ENCODE measurements at regions not wholly inside any gene's neighbourhood (a gene's known extent, or its start where the extent isn't known, plus 50 kb on each side); places are given as distances from the start of the nearest gene placed in this dataset.

DNA sequence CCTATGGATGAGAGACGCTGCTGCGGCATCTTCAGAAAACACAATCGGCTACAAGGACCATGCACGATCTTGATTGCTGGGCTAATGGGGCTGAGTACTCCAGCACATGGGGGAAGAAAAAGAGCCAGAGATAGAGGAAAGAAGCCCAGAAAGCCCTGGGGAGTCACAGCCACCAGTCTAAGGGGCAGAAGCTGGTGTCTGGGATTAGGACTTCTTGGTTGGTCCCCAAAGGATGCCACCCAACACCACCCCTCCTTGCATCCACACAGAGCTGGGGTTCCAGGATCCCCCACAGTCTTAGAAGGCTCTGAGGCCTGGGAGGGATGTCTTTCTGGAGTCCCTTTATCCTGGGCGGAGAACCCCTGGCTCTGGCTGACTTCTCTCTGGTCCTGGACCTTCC lies 98.4 kb upstream of the TARDBP start:
- no peak for DNase-seq
- Histone ChIP-seq H3K36me3 (no peaks in the 10 kb centered on the region), H3K9me3 (no peaks in the 10 kb centered on the region), H3K4me1 (no peaks in the 10 kb centered on the region), H3K27me3 (no peaks in the 10 kb centered on the region), H3K27ac (no peak overlapping the region), H3K4me3 (no peak overlapping the region)
- WGBS, 2 donors = 90 to 92% methylated on average over 5 of the region's 5 CpGs
- TF ChIP-seq, protein P1, sequence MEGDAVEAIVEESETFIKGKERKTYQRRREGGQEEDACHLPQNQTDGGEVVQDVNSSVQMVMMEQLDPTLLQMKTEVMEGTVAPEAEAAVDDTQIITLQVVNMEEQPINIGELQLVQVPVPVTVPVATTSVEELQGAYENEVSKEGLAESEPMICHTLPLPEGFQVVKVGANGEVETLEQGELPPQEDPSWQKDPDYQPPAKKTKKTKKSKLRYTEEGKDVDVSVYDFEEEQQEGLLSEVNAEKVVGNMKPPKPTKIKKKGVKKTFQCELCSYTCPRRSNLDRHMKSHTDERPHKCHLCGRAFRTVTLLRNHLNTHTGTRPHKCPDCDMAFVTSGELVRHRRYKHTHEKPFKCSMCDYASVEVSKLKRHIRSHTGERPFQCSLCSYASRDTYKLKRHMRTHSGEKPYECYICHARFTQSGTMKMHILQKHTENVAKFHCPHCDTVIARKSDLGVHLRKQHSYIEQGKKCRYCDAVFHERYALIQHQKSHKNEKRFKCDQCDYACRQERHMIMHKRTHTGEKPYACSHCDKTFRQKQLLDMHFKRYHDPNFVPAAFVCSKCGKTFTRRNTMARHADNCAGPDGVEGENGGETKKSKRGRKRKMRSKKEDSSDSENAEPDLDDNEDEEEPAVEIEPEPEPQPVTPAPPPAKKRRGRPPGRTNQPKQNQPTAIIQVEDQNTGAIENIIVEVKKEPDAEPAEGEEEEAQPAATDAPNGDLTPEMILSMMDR (IDR thresholded peaks at IDR 0.05) = no peak
- ATAC-seq = no peak
- intact Hi-C loops (cut with DNase I) = no loop called here
- no peak for FAIRE-seq

DNA sequence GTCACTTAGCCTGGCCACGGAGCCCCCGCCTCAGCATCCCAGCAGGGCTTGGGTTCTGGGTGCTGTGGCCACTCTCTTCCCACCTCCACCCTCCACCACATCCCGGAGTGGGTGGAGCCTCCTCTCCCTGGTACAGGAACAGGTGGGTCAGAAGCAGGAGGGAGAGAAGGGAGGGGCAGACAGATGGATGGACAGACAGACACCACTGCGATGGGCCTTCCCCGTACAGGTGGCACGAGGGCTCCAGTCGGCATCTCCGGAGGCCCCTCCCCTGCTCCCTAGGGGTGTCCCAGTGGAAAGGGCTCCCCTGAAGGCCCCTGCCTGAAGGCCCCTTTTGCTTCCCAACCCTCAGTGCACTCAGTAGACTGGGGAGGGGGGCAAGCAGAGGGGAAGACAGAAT lies 96.9 kb upstream of the TARDBP start:
- TF ChIP-seq, protein P1 (IDR thresholded peaks at IDR 0.05) = no peak
- WGBS, 2 donors = 73 to 79% methylated on average over 8 of the region's 8 CpGs
- H3K4me1 ChIP-seq = no peaks in the 10 kb centered on the region
- FAIRE-seq (no peak), ATAC-seq (no peak), DNase-seq (no peak)
- no peak overlapping the region for H3K27ac ChIP-seq
- intact Hi-C loops (cut with DNase I) = no loop called here
- H3K36me3 ChIP-seq = no peaks in the 10 kb centered on the region
- no peaks in the 10 kb centered on the region for H3K9me3 ChIP-seq
- H3K27me3 ChIP-seq = no peaks in the 10 kb centered on the region
- H3K4me3 ChIP-seq = no peak overlapping the region

DNA sequence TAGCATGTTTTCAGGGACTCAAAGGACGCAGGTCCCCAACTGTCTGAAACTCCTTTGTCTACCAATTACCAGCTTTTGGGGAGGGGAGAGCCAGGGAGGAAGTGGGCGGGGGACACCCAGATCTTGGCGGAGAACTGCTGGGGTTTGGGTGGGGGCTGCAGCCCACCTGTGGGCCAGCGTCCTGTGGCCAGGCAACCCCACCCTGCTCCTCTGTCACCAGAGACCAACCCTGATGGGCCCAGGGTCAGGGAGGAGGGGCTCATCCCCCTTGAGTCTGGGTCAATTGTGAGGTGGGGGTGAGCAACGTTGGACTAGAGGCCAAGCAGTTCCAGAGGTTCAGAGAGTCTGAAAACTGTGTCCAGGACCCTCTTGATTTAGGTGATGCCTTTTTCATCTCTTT lies 96.1 kb upstream of the TARDBP start:
- Histone ChIP-seq H3K4me1 (no peaks in the 10 kb centered on the region), H3K9me3 (no peaks in the 10 kb centered on the region), H3K4me3 (no peak overlapping the region), H3K27ac (no peak overlapping the region), H3K36me3 (no peaks in the 10 kb centered on the region), H3K27me3 (no peaks in the 10 kb centered on the region)
- WGBS, 2 donors = 75 to 82% methylated on average over 5 of the region's 5 CpGs
- no peak for ATAC-seq
- intact Hi-C loops (cut with DNase I) = no loop called here
- TF ChIP-seq, protein P1 (IDR thresholded peaks at IDR 0.05) = no peak
- no peak for FAIRE-seq
- DNase-seq = no peak

DNA sequence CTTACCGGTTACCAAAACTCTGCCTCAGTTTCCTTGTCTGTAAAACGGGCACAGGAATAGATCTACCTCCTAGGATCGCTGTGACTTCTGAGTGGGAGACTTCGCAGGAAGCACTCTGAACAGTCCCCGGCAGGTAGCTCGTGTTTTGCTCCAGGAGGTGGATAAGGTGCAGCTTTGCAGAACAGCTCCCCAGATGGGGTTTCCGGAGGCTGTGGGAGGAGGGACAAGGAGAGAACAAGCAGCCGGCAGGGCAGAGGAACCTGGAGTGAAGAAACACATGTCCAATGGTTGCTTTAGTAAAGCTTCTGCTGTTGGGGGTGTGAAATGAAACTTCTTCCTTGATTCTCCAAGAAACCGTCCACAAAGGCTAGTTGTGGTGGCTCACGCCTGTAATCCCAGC lies 95.5 kb upstream of the TARDBP start:
- FAIRE-seq (no peak), DNase-seq (no peak), ATAC-seq (no peak)
- intact Hi-C loops (cut with DNase I) = no loop called here
- no peak overlapping the region for H3K27ac ChIP-seq
- WGBS, 2 donors = 67 to 78% methylated on average over 10 of the region's 10 CpGs
- no peaks in the 10 kb centered on the region for H3K4me1 ChIP-seq
- TF ChIP-seq, protein P1 (IDR thresholded peaks at IDR 0.05) = no peak
- no peak overlapping the region for H3K4me3 ChIP-seq
- H3K27me3 ChIP-seq = no peaks in the 10 kb centered on the region
- H3K9me3 ChIP-seq = no peaks in the 10 kb centered on the region
- H3K36me3 ChIP-seq = no peaks in the 10 kb centered on the region

DNA sequence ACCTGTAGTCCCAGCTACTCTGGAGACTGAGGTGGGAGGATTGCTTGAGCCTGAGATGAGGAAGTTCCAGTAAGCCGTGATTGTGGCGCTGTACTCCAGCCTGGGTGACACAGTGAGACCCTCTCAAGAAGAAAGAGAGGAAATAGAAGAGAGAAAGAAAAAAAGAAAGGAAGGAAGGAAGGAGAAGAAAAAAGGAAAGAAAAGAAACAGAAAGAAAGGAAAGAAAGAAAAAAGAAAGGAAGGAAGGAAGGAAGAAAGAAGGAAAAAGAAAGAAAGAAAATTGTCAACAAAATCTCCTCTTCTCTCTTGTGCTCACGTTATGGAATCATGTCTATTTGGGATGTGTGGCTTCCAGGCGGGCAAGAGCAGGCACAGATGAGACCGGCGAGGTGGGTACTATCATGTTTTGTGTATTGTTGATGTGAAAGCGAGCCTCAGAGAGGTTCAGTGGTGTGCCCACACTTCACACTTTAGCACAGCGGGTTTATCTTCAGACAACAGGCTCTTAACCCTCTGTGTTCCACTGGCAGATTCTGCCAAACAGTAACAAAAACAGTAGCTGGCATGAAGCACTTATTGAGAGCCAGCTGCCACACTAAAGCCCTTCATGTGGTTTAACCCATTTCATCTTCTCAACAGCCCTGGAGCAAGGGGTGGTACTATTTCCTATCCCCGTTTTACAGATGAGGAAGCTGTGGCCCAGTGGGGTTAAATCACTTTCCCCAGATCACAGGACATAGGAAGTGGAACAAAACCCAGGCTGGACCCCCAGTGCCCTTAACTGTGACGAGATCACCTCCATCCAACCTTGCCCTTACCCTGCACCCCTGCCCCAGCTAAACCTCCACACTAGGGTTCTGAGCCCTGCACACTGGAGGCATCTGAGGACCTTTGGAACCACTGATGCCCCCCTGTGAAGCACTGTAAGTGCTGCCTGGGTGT lies 94.7 kb upstream of the TARDBP start:
- ATAC-seq (no peak), FAIRE-seq (no peak), DNase-seq (no peak)
- H3K27ac ChIP-seq = no peak overlapping the region
- TF ChIP-seq, protein P1 (IDR thresholded peaks at IDR 0.05) = no peak
- H3K27me3 ChIP-seq = no peaks in the 10 kb centered on the region
- H3K9me3 ChIP-seq = no peaks in the 10 kb centered on the region
- 55 to 58% methylated on average over 10 of the region's 10 CpGs for WGBS, 2 donors
- no peaks in the 10 kb centered on the region for H3K36me3 ChIP-seq
- intact Hi-C loops (cut with DNase I) = no loop called here
- H3K4me3 ChIP-seq = no peak overlapping the region
- no peaks in the 10 kb centered on the region for H3K4me1 ChIP-seq

All from pancreas (tissue), 10 donors.